H9 (cell line): ENCODE measurements at regions not wholly inside any gene's neighbourhood (a gene's known extent, or its start where the extent isn't known, plus 50 kb on each side); places are given as distances from the start of the nearest gene placed in this dataset.

Experiments used
- DNase-seq: peaks from one replicate; pipeline ENCODE4 v3.0.0-alpha.2; 2017
- H2AFZ ChIP-seq: one replicate; pipeline ENCODE4 v1.6.1; 2013; ENCODE audit warnings: mild to moderate bottlenecking, low read length, control low read depth, moderate library complexity
- H2AK5ac ChIP-seq: 2 replicates; pipeline ENCODE4 v1.6.1; 2013; ENCODE audit warnings: low read length, control low read depth, mixed read lengths; ENCODE audit not compliant: insufficient read length
- H2BK120ac ChIP-seq: one replicate; pipeline ENCODE4 v1.6.1; 2013; ENCODE audit warnings: low read depth, mild to moderate bottlenecking, low read length, control low read depth, inconsistent platforms; ENCODE audit not compliant: poor library complexity, severe bottlenecking
- H2BK12ac ChIP-seq: 2 replicates; pipeline ENCODE4 v1.6.1; 2013; ENCODE audit warnings: low read length, control low read depth, mixed read lengths, low read depth; ENCODE audit not compliant: insufficient read length
- H2BK15ac ChIP-seq: 2 replicates; pipeline ENCODE4 v1.6.1; 2013; ENCODE audit warnings: low read depth, low read length, control low read depth
- H2BK20ac ChIP-seq: one replicate; pipeline ENCODE4 v1.6.1; 2013; ENCODE audit warnings: low read depth, mild to moderate bottlenecking, low read length, control low read depth, inconsistent platforms; ENCODE audit not compliant: poor library complexity, severe bottlenecking
- H2BK5ac ChIP-seq: 2 replicates; pipeline ENCODE4 v1.6.1; 2013; ENCODE audit warnings: low read length, control low read depth, mixed read lengths; ENCODE audit not compliant: insufficient read length
- H3K14ac ChIP-seq: 2 replicates; pipeline ENCODE4 v1.6.1; 2013; ENCODE audit warnings: low read length, control low read depth; ENCODE audit not compliant: insufficient read depth
- H3K18ac ChIP-seq: 2 replicates; pipeline ENCODE4 v1.6.1; 2013; ENCODE audit warnings: low read depth, mild to moderate bottlenecking, mixed read lengths, low read length, control low read depth; ENCODE audit not compliant: insufficient read length
- H3K23ac ChIP-seq: 2 replicates; pipeline ENCODE4 v1.6.1; 2013; ENCODE audit warnings: low read length, control low read depth, mixed read lengths, low read depth; ENCODE audit not compliant: insufficient read length
- H3K23me2 ChIP-seq: 2 replicates; pipeline ENCODE4 v1.6.1; 2013; ENCODE audit warnings: low read depth, mild to moderate bottlenecking, mixed read lengths, low read length, control low read depth; ENCODE audit not compliant: insufficient read length, poor library complexity, severe bottlenecking
- H3K27ac ChIP-seq: 2 replicates; pipeline ENCODE4 v1.5.1; 2013; ENCODE audit warnings: low read length, control low read depth, mixed read lengths, low read depth; ENCODE audit not compliant: insufficient read length
- H3K27me3 ChIP-seq: 2 replicates; pipeline ENCODE4 v1.6.1; 2013; ENCODE audit warnings: low read length, control low read depth, inconsistent platforms; ENCODE audit not compliant: insufficient read depth
- H3K4ac ChIP-seq: 2 replicates; pipeline ENCODE4 v1.6.1; 2013; ENCODE audit warnings: low read depth, mild to moderate bottlenecking, control low read depth, inconsistent platforms, low read length, moderate library complexity
- H3K4me1 ChIP-seq: 2 replicates; pipeline ENCODE4 v1.6.1; 2013; ENCODE audit warnings: low read length, control low read depth, inconsistent platforms; ENCODE audit not compliant: insufficient read depth
- H3K4me2 ChIP-seq: 2 replicates; pipeline ENCODE4 v1.6.1; 2013; ENCODE audit warnings: low read length, control low read depth, mixed read lengths; ENCODE audit not compliant: insufficient read length, insufficient read depth
- H3K56ac ChIP-seq: 2 replicates; pipeline ENCODE4 v1.6.1; 2013; ENCODE audit warnings: low read depth, mild to moderate bottlenecking, mixed read lengths, low read length, control low read depth; ENCODE audit not compliant: insufficient read length
- H3K79me1 ChIP-seq: 2 replicates; pipeline ENCODE4 v1.6.1; 2013; ENCODE audit warnings: low read depth, mild to moderate bottlenecking, moderate library complexity, low read length, control low read depth, inconsistent platforms; ENCODE audit not compliant: insufficient read depth, poor library complexity, severe bottlenecking
- H3K79me2 ChIP-seq: 2 replicates; pipeline ENCODE4 v1.6.1; 2013; ENCODE audit warnings: low read length, control low read depth, inconsistent platforms; ENCODE audit not compliant: insufficient read depth
- H3K9ac ChIP-seq: 2 replicates; pipeline ENCODE4 v1.6.1; 2013; ENCODE audit warnings: low read length, control low read depth, mixed read lengths; ENCODE audit not compliant: insufficient read length; ENCODE audit errors: extremely low read depth
- H3K9me3 ChIP-seq: one replicate; pipeline ENCODE4 v1.6.1; 2013; ENCODE audit warnings: low read depth, low read length, inconsistent platforms; ENCODE audit not compliant: control insufficient read depth
- H3T11ph ChIP-seq: one replicate; pipeline ENCODE4 v1.6.1; 2013; ENCODE audit warnings: mild to moderate bottlenecking, low read length, control low read depth, inconsistent platforms
- H4K20me1 ChIP-seq: one replicate; pipeline ENCODE4 v1.6.1; 2013; ENCODE audit not compliant: control insufficient read depth, insufficient read length, insufficient read depth
- H4K5ac ChIP-seq: 2 replicates; pipeline ENCODE4 v1.6.1; 2013; ENCODE audit warnings: low read depth, mild to moderate bottlenecking, mixed read lengths, low read length, control low read depth; ENCODE audit not compliant: insufficient read length
- H4K8ac ChIP-seq: replicated peaks from 2 replicates; pipeline ENCODE4 v1.6.1; 2013; ENCODE audit warnings: low read length, control low read depth, mixed read lengths, low read depth; ENCODE audit not compliant: insufficient read length
- H4K91ac ChIP-seq: 2 replicates; pipeline ENCODE4 v1.6.1; 2013; ENCODE audit warnings: low read depth, mild to moderate bottlenecking, moderate library complexity, mixed read lengths, low read length, control low read depth; ENCODE audit not compliant: insufficient read length
- H3K27ac Mint-ChIP-seq, 3 experiments: 2 replicates in 2 of 3; 3 replicates in 1 of 3; pipeline ENCODE4 v1.8.0; 2020 to 2021; ENCODE audit warnings: mixed read lengths in 3 of 3, mild to moderate bottlenecking in 1 of 3, moderate library complexity in 1 of 3
- H3K27me3 Mint-ChIP-seq: 2 replicates; pipeline ENCODE4 v1.8.0; 2021; ENCODE audit warnings: low read depth, mild to moderate bottlenecking, moderate library complexity, mixed read lengths
- H3K36me3 Mint-ChIP-seq, 3 experiments: 2 replicates in 2 of 3; 3 replicates in 1 of 3; pipeline ENCODE4 v1.8.0; 2020 to 2021; ENCODE audit warnings: low read depth in 3 of 3, mixed read lengths in 3 of 3; ENCODE audit not compliant: insufficient read depth in 1 of 3
- H3K4me1 Mint-ChIP-seq, 2 experiments: 2 replicates each; pipeline ENCODE4 v1.8.0; 2020; ENCODE audit warnings: mixed read lengths in 2 of 2
- H3K4me3 Mint-ChIP-seq, 2 experiments: 2 replicates in 1 of 2; 3 replicates in 1 of 2; pipeline ENCODE4 v1.8.0; 2020 to 2021; ENCODE audit warnings: mild to moderate bottlenecking in 2 of 2, mixed read lengths in 2 of 2, moderate library complexity in 1 of 2
- H3K9me3 Mint-ChIP-seq, 2 experiments: 2 replicates in 1 of 2; 3 replicates in 1 of 2; pipeline ENCODE4 v1.8.0; 2020; ENCODE audit warnings: mild to moderate bottlenecking in 2 of 2, mixed read lengths in 2 of 2, moderate library complexity in 1 of 2
- WGBS: extraction: QIAGEN DNeasy Blood & Tissue Kit; methylation state at CpG from one replicate; pipeline ENCODE4 v1.1.7; 2013; ENCODE audit warnings: missing lambda C conversion rate, low lambda C conversion rate, mixed read lengths; ENCODE audit not compliant: insufficient read length; ENCODE audit errors: extremely low coverage; 5-methylcytosine and 5-hydroxymethylcytosine counted together
- TF ChIP-seq, protein P1 (sequence below): fragments of 200-600 bp; sonication (generic); conservative IDR thresholded peaks from 3 replicates; pipeline ENCODE4 v1.8.0; 2021; ENCODE audit warnings: antibody characterized with exemption, mild to moderate bottlenecking

DNA sequence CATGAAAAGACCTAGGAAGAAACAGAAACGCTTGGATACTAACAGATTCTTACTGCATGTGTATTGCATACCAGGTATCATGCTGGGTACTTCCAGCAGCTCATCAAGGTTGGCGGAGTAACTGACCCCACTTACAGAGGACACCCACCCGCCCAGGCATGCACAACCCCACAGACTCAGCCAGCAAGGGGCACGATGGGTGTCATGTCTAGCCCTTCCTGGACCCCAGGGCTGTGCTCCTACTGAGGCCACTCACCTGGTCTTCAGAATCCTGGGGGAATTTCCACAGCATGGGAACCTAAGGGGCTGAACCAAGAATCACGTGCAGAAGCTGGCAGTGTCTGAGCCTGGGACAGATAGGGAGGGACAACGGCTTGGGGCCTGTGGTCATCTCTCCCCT lies 134.1 kb upstream of the ZNF32 start:
- H3K4ac ChIP-seq, result no peak overlapping the region
- no peak overlapping the region for H4K5ac ChIP-seq
- H3K14ac ChIP-seq, result no peak overlapping the region
- no peak overlapping the region for H2BK12ac ChIP-seq
- H4K91ac ChIP-seq, result no peak overlapping the region
- no peak overlapping the region for H3K18ac ChIP-seq
- H3K9me3 ChIP-seq, result no peaks in the 10 kb centered on the region
- H3K36me3 Mint-ChIP-seq, result no peaks in the 10 kb centered on the region; a peak in 2 of 7 replicates
- no peaks in the 10 kb centered on the region; a peak in 1 of 4 replicates for H3K4me1 Mint-ChIP-seq
- H3T11ph ChIP-seq, result no peak overlapping the region
- H3K27me3 ChIP-seq, result no peaks in the 10 kb centered on the region
- H2BK120ac ChIP-seq, result no peak overlapping the region
- H3K27me3 Mint-ChIP-seq, result no peaks in the 10 kb centered on the region; the same call in none of the 2 replicates
- no peak overlapping the region for H3K4me3 Mint-ChIP-seq
- H3K4me2 ChIP-seq, result no peak overlapping the region
- H3K9ac ChIP-seq, result no peak overlapping the region
- no peak overlapping the region for H3K23ac ChIP-seq
- H2AFZ ChIP-seq, result no peak overlapping the region
- DNase-seq, result no peak
- no peak overlapping the region for H4K8ac ChIP-seq
- H2BK20ac ChIP-seq, result no peak overlapping the region
- H3K27ac ChIP-seq, result no peak overlapping the region
- H4K20me1 ChIP-seq, result no peaks in the 10 kb centered on the region
- WGBS, result no CpG with 5 or more reads among the region's 6 CpGs
- H2BK5ac ChIP-seq, result no peak overlapping the region
- no peak overlapping the region for H2BK15ac ChIP-seq
- H3K9me3 Mint-ChIP-seq, result no peaks in the 10 kb centered on the region; a peak in 1 of 5 replicates
- TF ChIP-seq, protein P1, sequence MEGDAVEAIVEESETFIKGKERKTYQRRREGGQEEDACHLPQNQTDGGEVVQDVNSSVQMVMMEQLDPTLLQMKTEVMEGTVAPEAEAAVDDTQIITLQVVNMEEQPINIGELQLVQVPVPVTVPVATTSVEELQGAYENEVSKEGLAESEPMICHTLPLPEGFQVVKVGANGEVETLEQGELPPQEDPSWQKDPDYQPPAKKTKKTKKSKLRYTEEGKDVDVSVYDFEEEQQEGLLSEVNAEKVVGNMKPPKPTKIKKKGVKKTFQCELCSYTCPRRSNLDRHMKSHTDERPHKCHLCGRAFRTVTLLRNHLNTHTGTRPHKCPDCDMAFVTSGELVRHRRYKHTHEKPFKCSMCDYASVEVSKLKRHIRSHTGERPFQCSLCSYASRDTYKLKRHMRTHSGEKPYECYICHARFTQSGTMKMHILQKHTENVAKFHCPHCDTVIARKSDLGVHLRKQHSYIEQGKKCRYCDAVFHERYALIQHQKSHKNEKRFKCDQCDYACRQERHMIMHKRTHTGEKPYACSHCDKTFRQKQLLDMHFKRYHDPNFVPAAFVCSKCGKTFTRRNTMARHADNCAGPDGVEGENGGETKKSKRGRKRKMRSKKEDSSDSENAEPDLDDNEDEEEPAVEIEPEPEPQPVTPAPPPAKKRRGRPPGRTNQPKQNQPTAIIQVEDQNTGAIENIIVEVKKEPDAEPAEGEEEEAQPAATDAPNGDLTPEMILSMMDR, result no peak
- H3K79me1 ChIP-seq, result no peaks in the 10 kb centered on the region
- no peaks in the 10 kb centered on the region for H3K4me1 ChIP-seq
- no peak overlapping the region for H3K56ac ChIP-seq
- no peaks in the 10 kb centered on the region; the same call in 1 of the 2 replicates for H3K79me2 ChIP-seq
- H3K23me2 ChIP-seq, result no peaks in the 10 kb centered on the region
- H2AK5ac ChIP-seq, result no peak overlapping the region
- no peak overlapping the region for H3K27ac Mint-ChIP-seq
